ENCODE measurements at regions not wholly inside any gene's neighbourhood (a gene's known extent, or its start where the extent isn't known, plus 50 kb on each side); places are given as distances from the start of the nearest gene placed in this dataset.
A peak's percentile ranks its signal among the peaks of the same experiment; 100 is the strongest.
"Not testable (repeated sequence)": the region's sequence is repeated elsewhere in the genome, so short reads cannot be mapped to it uniquely, and the experiment has no call there.

- Histone ChIP-seq H3K4me1 (ENCODE audit: control insufficient read depth in 2 of 2, insufficient read depth in 2 of 2, low read length in 2 of 2) (no peaks in the 10 kb centered on the region), H3K36me3 (ENCODE audit: control insufficient read depth in 2 of 3, insufficient read depth in 3 of 3, low read length in 3 of 3) (no peaks in the 10 kb centered on the region), H3K4me3 (ENCODE audit: low read length) (peak overlapping the region; percentile 6), H3K27ac (ENCODE audit: low read depth, low read length) (no peak overlapping the region), H3K9me3 (ENCODE audit: control insufficient read depth in 2 of 3, low read length in 3 of 3) (no peaks in the 10 kb centered on the region), H3K27me3 (ENCODE audit: control insufficient read depth in 2 of 2, insufficient read depth in 2 of 2, low read length in 2 of 2) (peaks cover 0 to 2% of the 10 kb centered on the region in 2 donors)
- intact Hi-C loops (cut with micrococcal nuclease) = no loop called here
- H3K27ac Mint-ChIP-seq = peak overlapping the region in 1 of 9 donors; percentile 75
- POLR2A ChIA-PET = no interaction called here
- peak overlapping the region; percentile 20 to 84 (median 61) for H3K4me3 Mint-ChIP-seq
- CTCF ChIA-PET = no interaction called here
- no peak for ATAC-seq
- H3K36me3 Mint-ChIP-seq = no peaks in the 10 kb centered on the region
- peaks cover 0 to 12% (median 8%) of the 10 kb centered on the region in 7 donors for H3K4me1 Mint-ChIP-seq
- H3K27me3 Mint-ChIP-seq = peaks cover 4 to 16% (median 10%) of the 10 kb centered on the region in 5 donors
- DNase-seq = no peak
- peaks cover 0 to 7% (median 0%) of the 10 kb centered on the region in 11 donors for H3K9me3 Mint-ChIP-seq
Observed at GRCh38 chr5:62093976-62094375, 212.0 kb upstream of the KIF2A start.

GRCh38 chr5:62097361-62097760 is 208.6 kb upstream of the KIF2A start:
- POLR2A ChIA-PET = no interaction called here
- Mint-ChIP-seq H3K4me1 (peaks cover 0 to 12% (median 8%) of the 10 kb centered on the region in 7 donors), H3K27ac (no peak overlapping the region), H3K9me3 (peaks cover 0 to 2% (median 0%) of the 10 kb centered on the region in 11 donors), H3K36me3 (no peaks in the 10 kb centered on the region), H3K4me3 (no peak overlapping the region), H3K27me3 (peaks cover under 1 to 16% (median 8%) of the 10 kb centered on the region in 5 donors)
- intact Hi-C loops (cut with micrococcal nuclease) = no loop called here
- Histone ChIP-seq H3K27ac (ENCODE audit: low read depth, low read length) (no peak overlapping the region), H3K9me3 (ENCODE audit: control insufficient read depth in 2 of 3, low read length in 3 of 3) (no peaks in the 10 kb centered on the region), H3K36me3 (ENCODE audit: control insufficient read depth in 2 of 3, insufficient read depth in 3 of 3, low read length in 3 of 3) (no peaks in the 10 kb centered on the region), H3K4me3 (ENCODE audit: low read length) (no peak overlapping the region), H3K4me1 (ENCODE audit: control insufficient read depth in 2 of 2, insufficient read depth in 2 of 2, low read length in 2 of 2) (no peaks in the 10 kb centered on the region), H3K27me3 (ENCODE audit: control insufficient read depth in 2 of 2, insufficient read depth in 2 of 2, low read length in 2 of 2) (peaks cover 0 to 2% of the 10 kb centered on the region in 2 donors)
- DNase-seq (no peak), ATAC-seq (no peak)
- CTCF ChIA-PET = no interaction called here

GRCh38 chr5:62100201-62100600 is 205.8 kb upstream of the KIF2A start:
- no peaks in the 10 kb centered on the region for H3K27me3 ChIP-seq (ENCODE audit: control insufficient read depth in 2 of 2, insufficient read depth in 2 of 2, low read length in 2 of 2)
- H3K9me3 Mint-ChIP-seq = peaks cover 0 to 4% (median 0%) of the 10 kb centered on the region in 11 donors
- intact Hi-C loops (cut with micrococcal nuclease) = no loop called here
- ATAC-seq (no peak), DNase-seq (no peak)
- no peaks in the 10 kb centered on the region for H3K4me1 Mint-ChIP-seq
- CTCF ChIA-PET = no interaction called here
- POLR2A ChIA-PET = no interaction called here
- no peaks in the 10 kb centered on the region for H3K9me3 ChIP-seq (ENCODE audit: control insufficient read depth in 2 of 3, low read length in 3 of 3)
- no peak overlapping the region for H3K27ac Mint-ChIP-seq
- H3K4me3 Mint-ChIP-seq = no peak overlapping the region
- no peaks in the 10 kb centered on the region for H3K4me1 ChIP-seq (ENCODE audit: control insufficient read depth in 2 of 2, insufficient read depth in 2 of 2, low read length in 2 of 2)
- no peak overlapping the region for H3K4me3 ChIP-seq (ENCODE audit: low read length)
- peaks cover 0 to 16% (median 9%) of the 10 kb centered on the region in 5 donors for H3K27me3 Mint-ChIP-seq
- H3K27ac ChIP-seq (ENCODE audit: low read depth, low read length) = no peak overlapping the region
- no peaks in the 10 kb centered on the region for H3K36me3 ChIP-seq (ENCODE audit: control insufficient read depth in 2 of 3, insufficient read depth in 3 of 3, low read length in 3 of 3)
- no peaks in the 10 kb centered on the region for H3K36me3 Mint-ChIP-seq

DNA sequence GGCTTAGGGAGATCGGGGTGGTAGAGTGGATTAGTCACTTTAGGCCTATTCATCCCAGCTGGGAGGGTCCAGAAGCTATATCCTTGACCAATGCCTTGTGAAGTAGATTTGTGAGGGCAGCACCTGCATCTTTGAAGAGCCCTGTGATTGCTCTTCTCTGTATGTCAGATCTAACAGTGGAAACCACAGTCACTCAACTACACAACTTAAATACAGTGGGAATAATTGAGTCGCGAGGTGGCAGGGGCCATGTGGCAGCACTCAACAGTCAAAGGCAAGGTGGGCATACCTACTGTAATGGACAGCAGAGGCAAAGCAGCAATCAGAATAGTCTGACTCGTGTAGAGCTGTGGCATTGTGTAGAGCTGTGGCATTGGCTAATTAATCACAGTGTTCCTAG is 202.1 kb upstream of the KIF2A start:
- H3K4me1 Mint-ChIP-seq; intact Hi-C loops (cut with micrococcal nuclease); H3K4me1 ChIP-seq (ENCODE audit: control insufficient read depth in 2 of 2, insufficient read depth in 2 of 2, low read length in 2 of 2); H3K4me3 Mint-ChIP-seq; CTCF ChIA-PET; H3K27ac Mint-ChIP-seq; ATAC-seq; H3K4me3 ChIP-seq (ENCODE audit: low read length); H3K36me3 Mint-ChIP-seq; H3K27me3 ChIP-seq (ENCODE audit: control insufficient read depth in 2 of 2, insufficient read depth in 2 of 2, low read length in 2 of 2); H3K9me3 ChIP-seq (ENCODE audit: control insufficient read depth in 2 of 3, low read length in 3 of 3); H3K36me3 ChIP-seq (ENCODE audit: control insufficient read depth in 2 of 3, insufficient read depth in 3 of 3, low read length in 3 of 3); DNase-seq; H3K9me3 Mint-ChIP-seq; H3K27ac ChIP-seq (ENCODE audit: low read depth, low read length); POLR2A ChIA-PET: not testable (repeated sequence)
- H3K27me3 Mint-ChIP-seq = peaks cover 0 to 25% (median 9%) of the 10 kb centered on the region in 5 donors

DNA sequence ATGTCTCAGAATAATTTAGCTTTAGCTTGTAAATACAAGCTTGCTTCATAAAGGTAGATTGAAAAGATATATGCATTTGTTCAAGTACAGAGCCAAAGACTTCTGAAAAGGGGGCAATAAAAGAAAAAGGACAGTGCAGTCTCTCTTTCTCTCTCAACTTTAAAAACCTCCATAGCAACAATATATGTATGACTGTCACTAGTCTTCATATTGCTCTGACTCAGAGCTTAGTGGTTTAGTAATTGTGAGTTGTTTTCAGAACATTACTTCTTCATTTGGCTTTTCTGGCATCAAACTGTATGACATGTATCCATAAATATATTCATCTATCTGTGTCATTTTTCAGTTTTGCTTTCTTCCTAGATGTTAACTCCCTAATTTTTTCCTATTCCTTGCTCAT is 194.6 kb upstream of the KIF2A start:
- ATAC-seq (no peak), DNase-seq (no peak)
- no peaks in the 10 kb centered on the region for H3K4me1 Mint-ChIP-seq
- ChIA-PET CTCF (no interaction called here), POLR2A (no interaction called here)
- H3K27me3 ChIP-seq (ENCODE audit: control insufficient read depth in 2 of 2, insufficient read depth in 2 of 2, low read length in 2 of 2) = no peaks in the 10 kb centered on the region
- no peak overlapping the region for H3K27ac Mint-ChIP-seq
- no peak overlapping the region for H3K4me3 Mint-ChIP-seq
- H3K27ac ChIP-seq (ENCODE audit: low read depth, low read length) = no peak overlapping the region
- peaks cover 2 to 18% (median 13%) of the 10 kb centered on the region in 5 donors for H3K27me3 Mint-ChIP-seq
- intact Hi-C loops (cut with micrococcal nuclease) = no loop called here
- H3K9me3 ChIP-seq (ENCODE audit: control insufficient read depth in 2 of 3, low read length in 3 of 3) = no peaks in the 10 kb centered on the region
- no peaks in the 10 kb centered on the region for H3K36me3 ChIP-seq (ENCODE audit: control insufficient read depth in 2 of 3, insufficient read depth in 3 of 3, low read length in 3 of 3)
- no peaks in the 10 kb centered on the region for H3K36me3 Mint-ChIP-seq
- no peaks in the 10 kb centered on the region for H3K4me1 ChIP-seq (ENCODE audit: control insufficient read depth in 2 of 2, insufficient read depth in 2 of 2, low read length in 2 of 2)
- H3K4me3 ChIP-seq (ENCODE audit: low read length) = no peak overlapping the region
- H3K9me3 Mint-ChIP-seq = peaks cover 0 to 4% (median 0%) of the 10 kb centered on the region in 11 donors

GRCh38 chr5:62112689-62113228 is 193.2 kb upstream of the KIF2A start:
- Histone ChIP-seq H3K9me3 (ENCODE audit: control insufficient read depth in 2 of 3, low read length in 3 of 3) (no peaks in the 10 kb centered on the region), H3K4me1 (ENCODE audit: control insufficient read depth in 2 of 2, insufficient read depth in 2 of 2, low read length in 2 of 2) (no peaks in the 10 kb centered on the region), H3K36me3 (ENCODE audit: control insufficient read depth in 2 of 3, insufficient read depth in 3 of 3, low read length in 3 of 3) (no peaks in the 10 kb centered on the region), H3K27ac (ENCODE audit: low read depth, low read length) (no peak overlapping the region), H3K4me3 (ENCODE audit: low read length) (no peak overlapping the region), H3K27me3 (ENCODE audit: control insufficient read depth in 2 of 2, insufficient read depth in 2 of 2, low read length in 2 of 2) (no peaks in the 10 kb centered on the region)
- ChIA-PET CTCF (no interaction called here), POLR2A (no interaction called here)
- no peak for DNase-seq
- H3K36me3 Mint-ChIP-seq = no peaks in the 10 kb centered on the region
- no peak for ATAC-seq
- no peaks in the 10 kb centered on the region for H3K4me1 Mint-ChIP-seq
- H3K27me3 Mint-ChIP-seq = peaks cover 4 to 21% (median 11%) of the 10 kb centered on the region in 5 donors
- no peak overlapping the region for H3K27ac Mint-ChIP-seq
- H3K9me3 Mint-ChIP-seq = peaks cover 0 to 4% (median 0%) of the 10 kb centered on the region in 11 donors
- H3K4me3 Mint-ChIP-seq = no peak overlapping the region
- intact Hi-C loops (cut with micrococcal nuclease) = no loop called here

GRCh38 chr5:62115014-62115413 is 191.0 kb upstream of the KIF2A start:
- Mint-ChIP-seq H3K4me1 (no peaks in the 10 kb centered on the region), H3K27ac (no peak overlapping the region), H3K36me3 (no peaks in the 10 kb centered on the region), H3K4me3 (no peak overlapping the region), H3K27me3 (peaks cover 4 to 21% (median 9%) of the 10 kb centered on the region in 5 donors), H3K9me3 (peaks cover 0 to 4% (median 0%) of the 10 kb centered on the region in 11 donors)
- Histone ChIP-seq H3K27ac (ENCODE audit: low read depth, low read length) (no peak overlapping the region), H3K4me1 (ENCODE audit: control insufficient read depth in 2 of 2, insufficient read depth in 2 of 2, low read length in 2 of 2) (no peaks in the 10 kb centered on the region), H3K27me3 (ENCODE audit: control insufficient read depth in 2 of 2, insufficient read depth in 2 of 2, low read length in 2 of 2) (no peaks in the 10 kb centered on the region), H3K4me3 (ENCODE audit: low read length) (no peak overlapping the region), H3K36me3 (ENCODE audit: control insufficient read depth in 2 of 3, insufficient read depth in 3 of 3, low read length in 3 of 3) (no peaks in the 10 kb centered on the region), H3K9me3 (ENCODE audit: control insufficient read depth in 2 of 3, low read length in 3 of 3) (no peaks in the 10 kb centered on the region)
- ChIA-PET POLR2A (no interaction called here), CTCF (no interaction called here)
- no peak for DNase-seq
- no peak for ATAC-seq
- intact Hi-C loops (cut with micrococcal nuclease) = no loop called here

All from naive thymus-derived CD4-positive, alpha-beta T cell (primary cell).